NCI-H2196 treated with DMSO at 0.1 percent for 48 hours (cell line): ENCODE measurements at regions not wholly inside any gene's neighbourhood (a gene's known extent, or its start where the extent isn't known, plus 50 kb on each side); places are given as distances from the start of the nearest gene placed in this dataset.
"Not testable (repeated sequence)": the region's sequence is repeated elsewhere in the genome, so short reads cannot be mapped to it uniquely, and the experiment has no call there.

Experiments
- DNase-seq: peaks from one replicate; lab custom pipeline; 2025; ENCODE audit not compliant: unreplicated experiment; lab: John Stamatoyannopoulos, UW

DNA sequence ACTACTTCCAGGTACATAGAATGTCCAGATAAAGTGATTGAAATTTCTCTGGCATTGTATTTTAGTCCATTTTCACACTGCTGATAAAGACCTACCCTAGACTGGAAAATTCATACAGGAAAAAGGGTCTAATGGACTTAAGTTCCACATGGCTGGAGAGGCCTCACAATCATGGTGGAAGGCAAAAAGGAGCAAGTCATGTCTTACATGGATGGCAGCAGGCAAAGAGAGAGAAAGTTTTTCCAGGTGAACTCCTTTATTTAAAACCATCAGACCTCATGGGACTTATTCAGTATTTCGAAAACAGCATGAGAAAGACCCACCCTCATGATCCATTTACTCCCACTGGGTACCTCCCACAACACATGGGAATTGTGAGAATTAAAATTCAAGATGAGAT lies 1359.7 kb upstream of the RAG2 start:
- no peak for DNase-seq

DNA sequence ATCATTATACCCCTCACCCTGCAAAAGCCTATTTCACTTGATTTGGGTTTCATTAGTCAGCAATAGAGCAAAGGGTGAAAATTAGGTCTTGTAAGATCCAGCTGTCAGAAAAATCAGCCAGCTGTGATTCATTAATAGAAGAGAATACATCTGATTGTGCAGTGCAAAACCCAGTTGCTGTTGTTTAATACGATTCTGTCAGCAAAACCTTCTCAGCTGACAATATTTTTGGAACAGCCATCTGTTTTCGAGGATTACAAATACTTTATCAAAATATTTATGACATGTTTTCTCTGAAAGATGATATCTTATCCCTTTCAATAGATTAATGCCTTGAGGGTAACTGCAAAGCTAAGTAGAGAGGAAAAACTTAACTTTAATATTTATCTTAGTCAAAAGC lies 1354.0 kb upstream of the RAG2 start:
- no peak for DNase-seq

DNA sequence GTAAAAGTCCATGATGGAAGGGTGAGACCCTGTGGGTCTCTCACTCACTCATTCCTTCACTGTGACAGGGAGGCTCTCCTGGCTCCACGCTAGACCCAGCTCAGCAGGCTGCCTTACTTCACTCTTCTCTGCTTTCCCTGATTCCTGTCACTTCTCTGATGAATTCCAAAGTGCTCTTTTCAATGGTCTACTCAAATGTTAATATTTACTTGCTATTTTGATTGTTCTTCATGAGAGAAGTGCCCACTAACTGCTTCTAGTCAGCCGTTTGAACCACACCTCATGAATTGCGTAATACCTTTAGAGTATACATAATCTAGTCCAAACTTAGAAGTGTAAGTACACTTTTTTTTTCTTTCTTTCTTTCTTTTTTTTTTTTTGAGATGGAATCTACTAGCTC lies 1350.2 kb upstream of the RAG2 start:
- no peak for DNase-seq

DNA sequence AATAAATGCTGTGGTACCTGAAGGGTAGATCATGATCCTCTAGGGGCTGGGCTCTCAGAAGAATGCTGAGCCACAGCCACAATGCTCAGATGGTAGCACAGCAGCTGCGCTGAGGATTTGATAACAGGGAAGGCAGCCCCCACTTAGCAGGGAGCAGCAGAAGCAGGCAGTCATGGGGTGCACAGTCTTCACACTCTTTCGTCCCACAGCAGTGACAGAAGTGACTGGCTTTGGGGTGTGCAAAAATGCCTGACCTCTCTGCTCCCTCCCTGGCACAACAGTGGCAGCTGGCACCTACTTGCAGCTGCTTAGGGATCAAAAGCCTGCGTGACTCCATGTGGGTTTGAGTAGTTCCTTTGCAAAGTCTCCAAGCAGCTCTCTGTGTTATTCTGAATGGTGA lies 1349.8 kb upstream of the RAG2 start:
- DNase-seq: no peak

DNA sequence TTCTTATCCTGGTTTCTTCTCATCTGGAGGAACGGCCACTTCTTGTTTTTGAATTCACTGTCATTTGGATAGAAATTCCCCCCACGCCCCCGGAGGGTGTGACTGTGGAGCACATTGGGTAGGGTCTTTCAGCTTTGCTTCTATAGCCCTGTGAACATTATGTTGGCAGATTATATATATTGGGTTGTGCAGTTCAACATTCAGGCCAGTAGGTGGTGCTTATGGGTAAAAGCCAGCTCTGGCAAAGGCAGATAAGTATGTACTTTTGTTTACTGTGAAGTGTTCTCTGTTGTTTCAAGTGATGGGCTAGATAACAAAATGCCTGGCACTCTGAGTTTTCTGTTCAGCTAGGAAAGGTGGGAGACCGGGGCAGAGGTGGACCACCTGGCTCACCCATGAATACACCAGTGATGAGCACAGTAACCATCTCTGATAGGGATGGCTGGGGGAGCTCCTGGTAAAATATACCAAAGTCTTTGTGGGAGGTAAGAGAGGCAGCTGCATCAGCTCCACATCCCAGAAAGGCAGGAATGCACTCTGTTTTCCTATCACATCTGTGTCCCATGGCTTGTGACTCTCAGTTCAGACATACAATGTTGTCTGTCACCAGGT lies 1348.2 kb upstream of the RAG2 start:
- no peak for DNase-seq

DNA sequence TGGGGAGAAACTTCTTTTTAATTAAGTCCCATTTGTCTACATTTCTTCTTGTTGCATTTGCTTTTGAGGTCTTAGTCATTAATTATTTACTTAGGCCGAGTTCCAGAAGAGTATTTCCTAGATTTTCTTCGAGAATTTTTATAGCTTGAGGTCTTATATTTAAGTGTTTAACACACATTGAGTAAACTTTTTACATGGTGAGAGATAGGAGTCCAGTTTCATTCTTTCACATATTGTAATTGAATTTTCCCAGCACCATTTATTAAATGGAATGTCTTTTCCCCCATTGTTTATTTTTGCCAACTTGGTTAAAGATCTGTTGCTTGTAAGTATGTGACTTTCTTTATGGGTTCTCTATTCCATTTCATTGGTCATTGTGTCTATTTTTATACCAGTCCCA lies 1344.0 kb upstream of the RAG2 start:
- DNase-seq: no peak

DNA sequence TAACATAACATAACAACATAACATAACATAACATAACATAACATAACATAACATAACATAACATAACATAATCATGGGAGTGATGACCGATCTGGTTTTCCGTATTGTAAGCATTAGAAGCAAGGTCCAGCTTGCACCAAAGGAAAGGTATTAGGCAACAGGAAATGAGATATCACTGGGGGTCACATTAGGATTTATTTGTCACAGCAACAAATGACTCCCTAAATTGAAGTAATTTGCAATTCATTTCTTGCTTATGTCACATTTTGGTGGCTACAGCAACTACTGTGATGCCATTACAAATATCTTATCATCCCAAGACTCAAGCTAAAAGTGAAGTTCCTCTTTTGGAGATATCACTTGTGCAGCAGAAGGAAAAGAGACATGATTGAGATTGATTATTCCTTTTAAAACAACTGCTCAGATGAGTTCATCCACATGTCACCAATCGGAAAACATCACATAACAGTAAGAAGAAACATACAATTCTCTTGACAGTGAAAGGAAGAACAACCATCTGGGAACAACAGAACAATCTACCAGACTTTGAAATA lies 1331.1 kb upstream of the RAG2 start:
- DNase-seq: no peak

DNA sequence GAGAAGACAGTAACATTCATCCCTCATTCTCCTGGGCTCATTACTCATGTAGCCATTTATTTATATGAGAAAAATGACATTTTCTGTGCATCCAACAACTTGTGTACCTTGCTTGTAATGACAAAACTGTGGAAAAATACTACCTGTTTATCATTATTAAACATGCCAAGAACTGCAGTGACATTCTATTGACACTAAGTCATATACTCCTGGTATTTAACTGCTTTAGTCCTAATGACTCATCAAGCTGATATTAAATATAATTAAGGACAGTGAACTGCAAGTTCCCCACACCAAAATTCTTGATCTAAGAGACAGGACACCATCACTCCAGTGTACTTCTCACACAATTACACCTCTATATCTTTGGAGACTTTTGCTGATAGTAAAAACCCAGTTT lies 1328.7 kb upstream of the RAG2 start:
- DNase-seq: no peak

DNA sequence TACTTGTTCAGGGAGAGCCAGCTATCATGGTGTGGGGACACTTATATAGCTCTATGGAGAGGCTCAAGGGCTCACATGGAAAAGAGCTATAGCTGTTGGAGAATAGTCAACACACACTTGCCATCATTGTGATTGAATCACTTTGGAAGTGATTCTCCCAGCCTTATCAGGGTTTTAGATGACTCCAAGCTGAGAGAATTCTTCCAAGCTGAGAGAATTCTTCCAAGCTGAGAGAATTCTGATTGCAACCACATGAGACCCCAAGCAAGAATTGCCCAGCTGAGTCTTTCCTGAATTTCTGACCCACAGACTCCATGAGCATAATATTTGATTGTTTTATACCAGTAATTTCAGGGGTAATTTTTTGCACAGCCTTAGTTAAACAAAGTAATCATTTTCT lies 1318.3 kb upstream of the RAG2 start:
- no peak for DNase-seq

DNA sequence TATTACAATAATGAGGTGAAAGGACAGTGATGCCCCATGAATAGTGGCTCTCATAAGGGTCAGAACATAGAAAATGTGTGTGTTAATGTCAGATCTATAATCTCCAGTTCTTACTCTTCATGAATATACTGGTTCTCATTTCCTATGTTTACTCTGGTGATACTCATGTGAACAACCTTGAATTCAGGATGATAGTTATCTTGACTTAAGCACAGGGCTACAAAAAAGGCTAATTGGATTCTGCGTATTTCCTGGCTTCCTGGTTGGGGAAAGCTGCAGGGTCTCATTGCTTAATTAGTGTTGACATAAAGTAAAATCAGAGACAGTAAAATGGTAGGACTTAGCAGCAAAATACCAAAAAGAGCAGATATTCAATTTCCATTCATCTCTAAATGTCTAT lies 1316.8 kb upstream of the RAG2 start:
- DNase-seq: no peak

DNA sequence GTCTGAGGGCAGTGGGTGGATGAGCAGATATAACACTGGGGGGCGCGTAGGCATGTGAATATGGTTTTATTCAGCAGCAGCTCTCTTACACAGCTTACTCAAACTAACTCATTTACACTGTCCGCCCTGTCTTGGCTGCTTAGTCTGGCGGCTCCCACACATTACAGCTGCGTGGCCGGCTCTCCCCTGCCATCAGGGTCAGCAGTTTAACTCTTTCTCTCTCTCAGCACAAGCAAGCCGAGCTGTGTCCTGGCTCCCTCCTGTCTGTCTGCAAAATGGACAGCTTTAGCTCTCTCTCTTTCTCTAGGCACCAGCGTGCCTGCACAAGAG lies 1310.1 kb upstream of the RAG2 start:
- DNase-seq: no peak

DNA sequence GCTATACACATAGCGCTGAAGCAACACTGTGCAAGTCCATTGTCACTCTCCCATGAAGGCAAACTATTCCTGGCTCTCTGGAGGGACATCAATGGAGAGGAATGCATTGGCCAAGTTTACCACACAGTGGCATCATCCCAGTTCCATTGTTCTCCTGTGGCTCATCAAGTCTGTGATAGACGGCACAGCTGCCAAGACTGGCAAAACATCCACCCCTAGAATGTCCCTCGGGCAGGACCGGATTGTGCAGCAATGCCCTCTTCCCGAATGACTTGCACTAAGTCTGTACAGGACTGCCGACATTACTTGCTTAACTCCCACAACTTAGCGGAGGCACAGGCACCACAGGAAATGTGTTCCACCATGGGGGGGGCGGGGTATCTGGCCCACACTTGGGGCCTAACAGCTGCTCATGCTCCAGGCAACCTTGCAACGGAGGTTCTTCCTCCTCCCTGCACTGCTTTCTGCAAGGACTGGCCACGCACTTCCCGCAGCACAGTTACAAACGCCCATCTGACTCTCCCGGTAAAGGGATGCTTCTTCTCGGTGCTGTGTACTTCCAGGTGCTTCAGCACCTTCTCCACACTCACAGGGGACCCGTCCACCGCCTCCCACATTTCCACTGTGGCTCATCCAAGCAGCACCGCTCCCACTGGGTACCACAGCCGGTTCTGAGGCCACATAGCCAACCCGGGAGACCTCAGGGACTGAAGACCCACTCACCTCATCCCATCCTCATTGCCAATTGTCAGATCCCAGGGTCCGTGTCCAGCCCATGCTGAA lies 1309.6 kb upstream of the RAG2 start:
- no peak for DNase-seq

DNA sequence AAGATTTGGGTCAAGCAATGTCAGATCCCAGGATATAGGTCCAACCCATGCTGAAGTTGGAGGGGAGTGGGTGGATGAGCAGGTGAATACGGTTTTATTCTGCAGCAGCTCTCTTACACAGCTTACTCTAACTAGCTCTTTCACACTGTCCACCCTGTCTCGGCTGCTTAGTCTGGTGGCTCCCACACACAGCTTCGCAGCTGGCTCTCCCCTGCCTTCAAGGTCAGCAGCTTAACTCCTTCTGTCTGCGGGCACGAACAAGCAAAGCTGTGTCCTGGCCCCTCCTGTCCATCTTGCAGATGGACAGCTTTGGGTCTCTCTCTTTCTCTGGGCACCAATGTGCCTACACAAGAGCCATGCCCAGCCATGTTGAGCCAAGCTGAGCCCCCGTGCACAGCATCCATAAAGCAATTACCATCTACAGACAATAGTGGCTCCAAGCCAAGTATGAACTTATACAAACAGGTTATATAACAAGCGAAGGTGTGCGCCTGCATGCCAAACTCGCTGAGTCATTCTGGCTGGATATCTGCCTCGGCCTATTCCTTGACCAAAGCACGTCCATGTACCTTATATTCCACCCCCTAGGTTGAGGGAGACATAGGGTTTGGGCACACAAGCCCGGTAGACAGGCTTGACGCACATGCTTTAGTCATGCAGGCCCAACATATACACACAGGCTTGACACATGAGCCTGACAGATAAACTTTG lies 1307.8 kb upstream of the RAG2 start:
- no peak for DNase-seq

DNA sequence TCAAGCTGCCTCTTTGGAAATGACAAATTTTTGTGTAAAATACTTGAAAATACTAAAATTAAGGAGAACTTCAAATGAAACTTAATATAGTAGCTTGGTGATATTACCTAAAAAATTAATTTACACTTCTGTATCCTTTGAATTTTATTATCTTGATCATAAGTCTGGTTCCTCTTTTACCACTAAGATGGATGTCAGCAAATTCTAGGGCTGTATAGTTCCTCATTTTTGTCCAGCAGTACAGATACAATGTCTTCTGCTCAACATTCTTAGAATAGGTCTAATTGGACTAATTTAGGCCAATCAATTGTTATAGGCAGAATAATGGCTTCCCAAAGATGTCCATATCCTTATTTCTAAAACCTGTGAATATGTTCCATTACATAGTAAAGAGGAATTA lies 1298.0 kb upstream of the RAG2 start:
- DNase-seq: no peak

DNA sequence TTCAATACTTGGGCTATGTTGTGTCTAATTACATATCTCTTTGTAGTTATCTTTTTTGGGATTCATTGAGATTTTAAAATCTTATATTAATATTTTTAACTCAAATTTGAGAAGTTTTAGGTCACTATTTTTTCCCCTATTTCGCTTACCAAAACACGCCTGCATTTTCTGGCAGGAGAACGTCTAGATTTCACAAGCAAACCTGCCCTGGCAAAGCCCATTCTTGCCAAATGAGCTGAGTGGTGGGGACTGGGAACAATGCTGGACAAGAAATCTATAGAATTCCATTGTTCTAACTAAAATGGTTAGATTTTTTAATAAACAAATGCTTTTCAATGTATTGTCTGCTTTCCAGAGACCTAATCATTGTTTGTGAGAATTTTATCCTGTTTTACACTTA lies 1283.7 kb upstream of the RAG2 start:
- DNase-seq: no peak

DNA sequence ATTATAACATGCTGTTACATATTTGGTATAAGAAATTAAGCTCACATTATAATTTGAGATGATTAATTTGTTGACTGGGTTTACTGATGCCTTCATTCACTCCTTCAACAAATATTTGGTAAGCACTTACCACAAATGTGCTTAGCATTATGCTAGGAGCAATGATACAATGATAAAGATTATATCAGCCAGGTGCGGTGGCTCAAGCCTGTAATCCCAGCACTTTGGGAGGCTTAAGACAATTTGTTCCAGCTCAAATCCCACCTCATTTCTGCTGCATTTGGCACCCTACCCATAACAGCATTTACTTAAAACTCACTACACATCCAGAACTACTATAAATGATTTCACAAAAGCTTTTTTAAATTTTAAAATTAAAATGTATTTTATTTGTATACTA lies 1263.6 kb upstream of the RAG2 start:
- DNase-seq: no peak

DNA sequence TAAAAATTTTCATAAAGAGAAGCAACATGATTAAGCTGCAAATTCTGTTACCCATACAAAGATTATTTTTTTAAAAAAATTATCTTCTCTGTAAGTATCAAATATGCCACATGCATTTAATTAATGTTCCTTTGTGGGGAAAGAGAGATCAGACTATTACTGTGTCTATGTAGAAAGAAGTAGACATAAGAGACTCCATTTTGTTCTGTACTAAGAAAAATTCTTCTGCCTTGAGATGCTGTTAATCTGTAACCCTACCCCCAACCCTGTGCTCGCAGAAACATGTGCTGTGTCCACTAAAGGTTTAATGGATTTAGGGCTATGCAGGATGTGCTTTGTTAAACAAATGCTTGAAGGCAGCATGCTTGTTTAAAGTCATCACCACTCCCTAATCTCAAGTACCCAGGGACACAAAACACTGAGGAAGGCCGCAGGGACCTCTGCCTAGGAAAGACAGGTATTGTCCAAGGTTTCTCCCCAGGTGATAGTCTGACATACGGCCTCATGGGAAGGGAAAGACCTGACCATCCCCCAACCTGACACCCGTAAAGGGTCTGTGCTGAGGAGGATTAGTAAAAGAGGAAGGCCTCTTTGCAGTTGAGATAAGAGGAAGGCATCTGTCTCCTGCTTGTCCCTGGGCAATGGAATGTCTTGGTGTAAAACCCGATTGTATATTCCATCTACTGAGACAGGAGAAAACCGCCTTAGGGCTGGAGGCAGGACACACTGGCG lies 1260.9 kb upstream of the RAG2 start:
- not testable (repeated sequence) for DNase-seq

DNA sequence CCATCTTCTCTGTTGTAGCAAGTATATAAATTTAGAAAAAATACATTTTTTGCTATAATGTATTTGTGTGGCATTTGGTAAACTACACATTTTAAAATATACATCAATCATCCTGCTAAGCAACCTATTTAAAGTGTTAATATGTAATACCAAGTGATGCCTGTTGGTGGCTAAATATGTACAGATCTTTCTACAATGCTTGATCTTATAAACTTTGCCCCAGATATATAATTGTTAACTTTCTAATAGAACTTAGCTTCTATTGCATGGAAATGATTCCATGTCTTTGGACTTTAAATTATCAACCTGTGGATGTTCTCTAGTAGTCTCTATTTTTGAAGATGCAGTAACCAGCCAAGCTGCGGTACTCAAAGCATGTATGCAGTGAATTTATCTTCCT lies 1260.4 kb upstream of the RAG2 start:
- DNase-seq: no peak

DNA sequence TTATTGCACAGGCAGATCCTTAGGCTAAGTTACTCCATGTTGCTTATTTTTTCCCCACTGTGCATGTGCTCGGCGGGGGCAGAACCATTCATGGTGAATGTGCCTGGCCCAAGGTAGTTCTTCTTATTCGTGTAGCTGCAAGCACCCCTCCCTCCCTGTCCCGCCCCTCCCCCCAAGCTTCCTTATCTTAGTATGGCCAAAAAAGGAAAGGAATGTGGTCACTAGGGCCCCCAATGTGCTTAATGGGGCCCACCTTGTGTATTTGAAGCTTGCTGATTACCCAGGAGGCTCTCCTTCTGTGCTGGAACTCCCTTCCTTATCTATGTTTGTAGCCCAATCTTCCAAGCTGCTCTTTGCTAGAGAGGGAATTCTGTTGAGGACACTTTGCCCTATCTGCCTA lies 1259.7 kb upstream of the RAG2 start:
- DNase-seq: no peak

DNA sequence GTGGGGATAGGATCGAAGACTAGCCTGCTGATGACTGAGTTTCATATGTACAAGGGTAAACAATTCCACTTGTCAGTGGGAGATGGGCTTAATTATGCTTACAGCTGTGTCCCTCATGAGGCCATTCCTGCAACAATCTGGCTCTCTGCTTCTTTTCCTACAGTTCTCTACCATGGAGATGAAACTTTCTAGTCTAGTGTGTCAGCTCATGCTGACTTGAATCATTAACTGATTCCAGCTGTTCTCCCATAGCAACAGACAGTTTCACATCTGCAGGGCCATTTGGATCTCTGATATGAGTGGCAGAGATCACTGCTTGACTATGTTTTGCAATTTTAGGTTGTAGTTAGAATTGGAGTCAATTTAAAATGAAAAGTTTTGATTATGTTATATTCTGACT lies 1251.7 kb upstream of the RAG2 start:
- DNase-seq: no peak

DNA sequence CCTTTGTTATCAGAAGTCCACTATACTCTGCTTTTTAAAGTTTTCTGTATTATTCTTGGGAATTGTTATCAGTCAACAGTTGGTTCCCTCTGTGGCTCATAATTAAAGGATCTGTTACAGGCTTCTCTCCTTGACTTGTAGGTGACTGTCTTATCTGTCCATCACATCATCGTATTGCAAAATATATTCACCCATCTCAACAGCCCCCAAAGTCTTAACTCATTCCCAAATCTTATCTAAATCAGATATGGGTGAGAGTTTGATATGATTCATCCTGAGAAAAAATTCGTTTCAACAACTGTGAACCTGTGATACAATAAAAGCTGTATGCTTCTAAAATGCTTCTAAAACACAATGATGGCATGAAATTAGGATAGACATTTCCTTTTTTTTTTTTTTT lies 1245.6 kb upstream of the RAG2 start:
- DNase-seq: no peak

DNA sequence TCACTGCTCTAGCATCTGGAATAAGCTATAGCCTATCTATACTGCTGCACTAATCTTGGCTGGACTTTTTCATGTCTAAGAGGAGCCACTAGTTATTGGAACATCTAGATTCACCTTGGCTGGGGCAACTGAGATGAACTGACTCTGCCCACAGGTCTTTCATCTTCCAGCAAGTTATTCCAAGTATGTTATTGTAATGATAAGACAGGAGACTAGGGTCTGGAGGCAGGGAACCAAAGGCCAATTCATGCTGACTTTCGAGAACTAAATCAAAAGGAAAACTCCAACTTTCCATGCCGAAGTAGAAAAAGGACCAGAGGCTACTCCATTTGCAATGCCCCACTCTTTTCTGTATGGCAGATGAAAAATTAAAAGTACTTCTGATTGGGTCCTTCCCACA lies 1243.0 kb upstream of the RAG2 start:
- DNase-seq: no peak
